ENCODE measurements at regions not wholly inside any gene's neighbourhood (a gene's known extent, or its start where the extent isn't known, plus 50 kb on each side); places are given as distances from the start of the nearest gene placed in this dataset.

GRCh38 chr12:76678992-76679391 is 84.9 kb upstream of the ZDHHC17 start:
- Histone ChIP-seq H3K4me3 (no peak overlapping the region), H3K9me3 (no peaks in the 10 kb centered on the region), H3K27me3 (no peaks in the 10 kb centered on the region), H3K36me3 (replicated peaks in 1 of 2; ENCODE audit: insufficient read depth in 1 of 2, low read depth in 2 of 2) (no peaks in the 10 kb centered on the region), H3K4me1 (peaks cover 20% of the 10 kb centered on the region), H3K27ac (no peak overlapping the region)
- DNase-seq (peak in 2 of 4 donors; percentile 13 to 19), ATAC-seq (peak; percentile 35)
- 43 to 54% methylated on average over 2 of the region's 2 CpGs for WGBS, 2 donors
- intact Hi-C loops (cut with DNase I), result no loop called here
- TF ChIP-seq, protein P1, sequence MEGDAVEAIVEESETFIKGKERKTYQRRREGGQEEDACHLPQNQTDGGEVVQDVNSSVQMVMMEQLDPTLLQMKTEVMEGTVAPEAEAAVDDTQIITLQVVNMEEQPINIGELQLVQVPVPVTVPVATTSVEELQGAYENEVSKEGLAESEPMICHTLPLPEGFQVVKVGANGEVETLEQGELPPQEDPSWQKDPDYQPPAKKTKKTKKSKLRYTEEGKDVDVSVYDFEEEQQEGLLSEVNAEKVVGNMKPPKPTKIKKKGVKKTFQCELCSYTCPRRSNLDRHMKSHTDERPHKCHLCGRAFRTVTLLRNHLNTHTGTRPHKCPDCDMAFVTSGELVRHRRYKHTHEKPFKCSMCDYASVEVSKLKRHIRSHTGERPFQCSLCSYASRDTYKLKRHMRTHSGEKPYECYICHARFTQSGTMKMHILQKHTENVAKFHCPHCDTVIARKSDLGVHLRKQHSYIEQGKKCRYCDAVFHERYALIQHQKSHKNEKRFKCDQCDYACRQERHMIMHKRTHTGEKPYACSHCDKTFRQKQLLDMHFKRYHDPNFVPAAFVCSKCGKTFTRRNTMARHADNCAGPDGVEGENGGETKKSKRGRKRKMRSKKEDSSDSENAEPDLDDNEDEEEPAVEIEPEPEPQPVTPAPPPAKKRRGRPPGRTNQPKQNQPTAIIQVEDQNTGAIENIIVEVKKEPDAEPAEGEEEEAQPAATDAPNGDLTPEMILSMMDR (IDR thresholded peaks at IDR 0.05), result no peak
- TF ChIP-seq POLR2A (IDR thresholded peaks at IDR 0.05), result no peak

GRCh38 chr12:76679778-76680177 is 84.1 kb upstream of the ZDHHC17 start:
- ATAC-seq (peak; percentile 72), DNase-seq (peak in 1 of 4 donors; percentile 32)
- Histone ChIP-seq H3K9me3 (no peaks in the 10 kb centered on the region), H3K27ac (no peak overlapping the region), H3K4me1 (peaks cover 20% of the 10 kb centered on the region), H3K36me3 (replicated peaks in 1 of 2; ENCODE audit: insufficient read depth in 1 of 2, low read depth in 2 of 2) (no peaks in the 10 kb centered on the region), H3K4me3 (no peak overlapping the region), H3K27me3 (no peaks in the 10 kb centered on the region)
- WGBS, 2 donors, result 13 to 25% methylated on average over 1 of the region's 1 CpG
- intact Hi-C loops (cut with DNase I), result no loop called here
- TF ChIP-seq, protein P1 (IDR thresholded peaks at IDR 0.05), result no peak
- TF ChIP-seq POLR2A (IDR thresholded peaks at IDR 0.05), result no peak

- H3K27ac ChIP-seq, result no peak overlapping the region
- no peaks in the 10 kb centered on the region for H3K9me3 ChIP-seq
- no peaks in the 10 kb centered on the region for H3K27me3 ChIP-seq
- peaks cover 26% of the 10 kb centered on the region for H3K4me1 ChIP-seq
- WGBS, 2 donors, result 80 to 87% methylated on average over 2 of the region's 2 CpGs
- no peaks in the 10 kb centered on the region for H3K36me3 ChIP-seq (replicated peaks in 1 of 2; ENCODE audit: insufficient read depth in 1 of 2, low read depth in 2 of 2)
- intact Hi-C loops (cut with DNase I), result no loop called here
- H3K4me3 ChIP-seq, result no peak overlapping the region
- TF ChIP-seq, protein P1 (IDR thresholded peaks at IDR 0.05), result no peak
- no peak for TF ChIP-seq POLR2A (IDR thresholded peaks at IDR 0.05)
- no peak for ATAC-seq
- no peak for DNase-seq
Observed at GRCh38 chr12:76680940-76681339, 83.0 kb upstream of the ZDHHC17 start.

GRCh38 chr12:76685246-76685678 is 78.7 kb upstream of the ZDHHC17 start:
- 2 to 3% methylated on average over 5 of the region's 5 CpGs for WGBS, 2 donors
- Histone ChIP-seq H3K4me3 (no peak overlapping the region), H3K27me3 (no peaks in the 10 kb centered on the region), H3K27ac (no peak overlapping the region), H3K9me3 (no peaks in the 10 kb centered on the region), H3K36me3 (replicated peaks in 1 of 2; ENCODE audit: insufficient read depth in 1 of 2, low read depth in 2 of 2) (no peaks in the 10 kb centered on the region), H3K4me1 (peaks cover 18% of the 10 kb centered on the region)
- intact Hi-C loops (cut with DNase I), result no loop called here
- TF ChIP-seq, protein P1 (IDR thresholded peaks at IDR 0.05), result no peak
- no peak for TF ChIP-seq POLR2A (IDR thresholded peaks at IDR 0.05)
- DNase-seq (peak in 3 of 4 donors; percentile 24 to 40 (median 39)), ATAC-seq (peak; percentile 45)

DNA sequence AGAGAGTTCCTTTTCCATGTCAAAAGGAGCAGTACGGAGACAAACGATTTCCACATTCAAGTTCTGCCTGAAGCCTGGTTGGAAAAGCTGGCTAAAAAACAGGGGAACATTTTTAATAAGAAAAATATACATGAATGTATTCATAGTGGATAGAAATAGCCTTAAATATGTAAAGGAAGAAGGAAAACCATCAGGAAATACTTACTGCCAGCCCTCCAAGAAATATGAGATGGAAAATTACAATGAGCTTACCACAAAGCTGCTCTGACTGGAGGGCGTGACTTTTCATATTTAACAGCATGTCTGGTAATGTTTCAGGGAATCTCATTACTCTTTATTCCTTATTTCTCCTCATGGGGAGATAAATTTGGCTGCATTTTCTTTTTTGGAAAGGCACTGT is 75.9 kb upstream of the ZDHHC17 start:
- no peak for DNase-seq
- TF ChIP-seq, protein P1 (IDR thresholded peaks at IDR 0.05), result no peak
- TF ChIP-seq POLR2A (IDR thresholded peaks at IDR 0.05), result no peak
- WGBS, 2 donors, result 47 to 68% methylated on average over 3 of the region's 3 CpGs

More for the DNA sequence above, 75.9 kb upstream of the ZDHHC17 start:
- H3K27me3 ChIP-seq, result no peaks in the 10 kb centered on the region
- no peaks in the 10 kb centered on the region for H3K9me3 ChIP-seq
- intact Hi-C loops (cut with DNase I), result no loop called here
- ATAC-seq, result no peak
- H3K4me1 ChIP-seq, result peaks cover 6% of the 10 kb centered on the region
- no peak overlapping the region for H3K27ac ChIP-seq
- H3K36me3 ChIP-seq (replicated peaks in 1 of 2; ENCODE audit: insufficient read depth in 1 of 2, low read depth in 2 of 2), result no peaks in the 10 kb centered on the region
- H3K4me3 ChIP-seq, result no peak overlapping the region

Data from body of pancreas (tissue), 4 donors.